H1 (cell line): ENCODE measurements at regions not wholly inside any gene's neighbourhood (a gene's known extent, or its start where the extent isn't known, plus 50 kb on each side); places are given as distances from the start of the nearest gene placed in this dataset.

Experiments
- CTCF ChIA-PET: fragments of 300-600 bp; sonication (Branson Sonifier 250); formaldehyde crosslinking; loops from one replicate; lab custom pipeline; 2021; ENCODE audit not compliant: partially characterized antibody; lab: Charles Lee
- POLR2A ChIA-PET: fragments of 300-600 bp; sonication (Branson Sonifier 250); formaldehyde crosslinking; loops from one replicate; lab custom pipeline; 2021; ENCODE audit warnings: inconsistent platforms; ENCODE audit not compliant: partially characterized antibody; lab: Charles Lee
- DNase-seq, 2 experiments: peaks; one replicate each; pipeline versions ENCODE4 v3.0.0 to v3.0.0-alpha.2; 2010 to 2022; ENCODE audit warnings: low spot score in 2 of 2, low read depth in 1 of 2, mixed read lengths in 1 of 2
- FAIRE-seq: peaks from 2 replicates; lab custom pipeline; 2011; peaks lifted over from hg19 to GRCh38; lab: Jason Lieb, UNC
- H2AFZ ChIP-seq: 2 replicates; pipeline ENCODE4 v1.8.1; 2012; ENCODE audit warnings: low read length, inconsistent platforms
- H2AK5ac ChIP-seq: 2 replicates; pipeline ENCODE4 v1.6.1; 2013; ENCODE audit warnings: low read depth, low read length
- H2BK120ac ChIP-seq: replicated peaks from 2 replicates; pipeline ENCODE3; 2013; ENCODE audit warnings: low read depth, low read length, inconsistent platforms
- H2BK12ac ChIP-seq: 2 replicates; pipeline ENCODE4 v1.6.1; 2013; ENCODE audit warnings: low read depth, low read length
- H2BK15ac ChIP-seq: 2 replicates; pipeline ENCODE4 v1.6.1; 2013; ENCODE audit warnings: low read length
- H2BK20ac ChIP-seq: 2 replicates; pipeline ENCODE4 v1.6.1; 2013; ENCODE audit warnings: low read length
- H2BK5ac ChIP-seq: 2 replicates; pipeline ENCODE4 v1.6.1; 2013; ENCODE audit warnings: low read depth, low read length
- H3K14ac ChIP-seq: 2 replicates; pipeline ENCODE4 v1.6.1; 2013; ENCODE audit warnings: inconsistent platforms; ENCODE audit not compliant: insufficient read length
- H3K18ac ChIP-seq: 2 replicates; pipeline ENCODE4 v1.6.1; 2013; ENCODE audit warnings: low read length; ENCODE audit errors: extremely low read depth
- H3K23ac ChIP-seq: 2 replicates; pipeline ENCODE4 v1.6.1; 2013; ENCODE audit warnings: inconsistent platforms; ENCODE audit not compliant: insufficient read length
- H3K23me2 ChIP-seq: 2 replicates; pipeline ENCODE4 v1.6.1; 2013; ENCODE audit warnings: low read depth, low read length
- H3K27ac ChIP-seq: 2 replicates; pipeline ENCODE4 v1.6.1; 2011; ENCODE audit warnings: low read depth, low read length, inconsistent platforms
- H3K27me3 ChIP-seq, 4 experiments: replicated peaks in 1 of 4; 1 replicate in 1 of 4; 2 replicates in 3 of 4; pipeline versions ENCODE4 v1.6.1 to v1.8.1; 2011 to 2013; ENCODE audit warnings: low read length in 3 of 4, mild to moderate bottlenecking in 3 of 4, inconsistent platforms in 2 of 4, mixed read lengths in 2 of 4, moderate library complexity in 1 of 4; ENCODE audit not compliant: control insufficient read depth in 3 of 4, insufficient read depth in 3 of 4; ENCODE audit errors: extremely low read depth in 1 of 4
- H3K36me3 ChIP-seq, 4 experiments: 2 replicates each; pipeline versions ENCODE4 v1.6.1 to v1.8.1; 2011 to 2013; ENCODE audit warnings: mild to moderate bottlenecking in 4 of 4, low read length in 3 of 4, moderate library complexity in 2 of 4, control low read depth in 1 of 4, inconsistent platforms in 1 of 4; ENCODE audit not compliant: insufficient read depth in 4 of 4, control insufficient read depth in 2 of 4
- H3K4ac ChIP-seq: replicated peaks from 2 replicates; pipeline ENCODE3; 2013; ENCODE audit warnings: low read length, low read depth, mixed read lengths, inconsistent platforms; ENCODE audit not compliant: insufficient read length
- H3K4me1 ChIP-seq, 4 experiments: replicated peaks in 1 of 4; 1 replicate in 1 of 4; 2 replicates in 3 of 4; pipeline versions ENCODE4 v1.6.1 to v1.8.1; 2011 to 2013; ENCODE audit warnings: low read length in 3 of 4, inconsistent platforms in 2 of 4, mixed read lengths in 1 of 4; ENCODE audit not compliant: insufficient read depth in 4 of 4, control insufficient read depth in 3 of 4
- H3K4me2 ChIP-seq, 2 experiments: 2 replicates each; pipeline versions ENCODE4 v1.6.1 to v1.8.1; 2011 to 2013; ENCODE audit warnings: low read depth in 2 of 2, low read length in 2 of 2, control low read depth in 1 of 2, inconsistent platforms in 1 of 2, mild to moderate bottlenecking in 1 of 2; ENCODE audit not compliant: insufficient read depth in 1 of 2
- H3K4me3 ChIP-seq, 4 experiments: fragments of 200-600, 300-600 bp in 1 of 4; sonication (generic), shearing (Covaris generic), sonication (Bioruptor Twin) in 1 of 4; 2 replicates each; pipeline versions ENCODE4 v1.5.1 to v1.8.1; 2011 to 2016; ENCODE audit warnings: low read length in 4 of 4, low read depth in 3 of 4, control low read depth in 2 of 4, inconsistent platforms in 2 of 4, mild to moderate bottlenecking in 2 of 4, mixed read lengths in 1 of 4, moderate library complexity in 1 of 4; ENCODE audit not compliant: insufficient read depth in 2 of 4; ENCODE audit errors: extremely low read depth in 1 of 4
- H3K56ac ChIP-seq: replicated peaks from 2 replicates; pipeline ENCODE3; 2013; ENCODE audit warnings: low read depth, mild to moderate bottlenecking, mixed read lengths, low read length, inconsistent platforms; ENCODE audit not compliant: insufficient read length
- H3K79me1 ChIP-seq: 2 replicates; pipeline ENCODE4 v1.6.1; 2013; ENCODE audit warnings: low read depth, low read length, control low read depth
- H3K79me2 ChIP-seq, 2 experiments: 2 replicates each; pipeline versions ENCODE4 v1.6.1 to v1.8.1; 2012 to 2013; ENCODE audit warnings: low read length in 2 of 2, mild to moderate bottlenecking in 2 of 2, inconsistent platforms in 1 of 2; ENCODE audit not compliant: insufficient read depth in 2 of 2, control insufficient read depth in 1 of 2
- H3K9ac ChIP-seq, 4 experiments: replicated peaks in 1 of 4; 1 replicate in 1 of 4; 2 replicates in 3 of 4; pipeline versions ENCODE4 v1.6.1 to v1.8.1; 2011 to 2013; ENCODE audit warnings: low read depth in 3 of 4, low read length in 3 of 4, control low read depth in 2 of 4, mild to moderate bottlenecking in 2 of 4, moderate library complexity in 2 of 4, inconsistent platforms in 1 of 4; ENCODE audit errors: extremely low read depth in 1 of 4
- H3K9me3 ChIP-seq, 2 experiments: 2 replicates each; pipeline versions ENCODE4 v1.6.1 to v1.8.1; 2012 to 2013; ENCODE audit warnings: mild to moderate bottlenecking in 2 of 2, moderate library complexity in 2 of 2, control low read depth in 1 of 2, inconsistent platforms in 1 of 2, low read depth in 1 of 2, low read length in 1 of 2, mixed read lengths in 1 of 2; ENCODE audit not compliant: insufficient read depth in 2 of 2
- H4K20me1 ChIP-seq, 2 experiments: replicated peaks in 1 of 2; 2 replicates each; pipeline versions ENCODE3 to v1.8.1; 2011 to 2013; ENCODE audit warnings: inconsistent platforms in 2 of 2, low read length in 2 of 2, mild to moderate bottlenecking in 1 of 2; ENCODE audit not compliant: insufficient read depth in 2 of 2, control insufficient read depth in 1 of 2
- H4K5ac ChIP-seq: 2 replicates; pipeline ENCODE4 v1.6.1; 2013; ENCODE audit warnings: low read length, low read depth, mixed read lengths, inconsistent platforms; ENCODE audit not compliant: insufficient read length
- H4K8ac ChIP-seq: 2 replicates; pipeline ENCODE4 v1.8.0; 2013; ENCODE audit warnings: mild to moderate bottlenecking, moderate library complexity, low read length, inconsistent platforms; ENCODE audit not compliant: insufficient read depth; ENCODE audit errors: extremely low read depth
- H4K91ac ChIP-seq: replicated peaks from 2 replicates; pipeline ENCODE3; 2013; ENCODE audit warnings: low read length, mixed read lengths, inconsistent platforms; ENCODE audit not compliant: insufficient read length
- CTCF ChIP-seq, 3 experiments: IDR thresholded peaks; 1 replicate in 2 of 3; 2 replicates in 1 of 3; pipeline versions ENCODE4 v1.5.1 to v1.6.1; 2011; ENCODE audit warnings: low read length in 3 of 3, mild to moderate bottlenecking in 3 of 3, inconsistent platforms in 2 of 3, low read depth in 1 of 3, moderate library complexity in 1 of 3; ENCODE audit not compliant: insufficient read depth in 1 of 3; ENCODE audit errors: control extremely low read depth in 1 of 3
- RAD21 ChIP-seq, 2 experiments: IDR thresholded peaks in 1 of 2; conservative IDR thresholded peaks in 1 of 2; 2 replicates each; pipeline ENCODE4 v1.6.1; 2011; ENCODE audit warnings: low read depth in 2 of 2, low read length in 2 of 2, improper control_type of control experiment in 1 of 2, inconsistent platforms in 1 of 2, mild to moderate bottlenecking in 1 of 2, moderate library complexity in 1 of 2
- SIX5 ChIP-seq: IDR thresholded peaks from 2 replicates; pipeline ENCODE4 v1.6.1; 2011; ENCODE audit warnings: mild to moderate bottlenecking, low read depth, low read length
- WGBS, 2 experiments: shearing (Covaris generic) in 1 of 2; methylation state at CpG; one replicate each; pipeline versions ENCODE4 v1.1.6 to v1.1.7; 2013 to 2015; ENCODE audit warnings: low lambda C conversion rate in 2 of 2, mixed read lengths in 2 of 2, inconsistent platforms in 1 of 2, low coverage in 1 of 2, missing lambda C conversion rate in 1 of 2; ENCODE audit not compliant: insufficient replicate concordance in 2 of 2, insufficient coverage in 1 of 2, insufficient read length in 1 of 2; ENCODE audit errors: extremely low coverage in 1 of 2, missing lambda C conversion rate in 1 of 2; 5-methylcytosine and 5-hydroxymethylcytosine counted together

GRCh38 chr2:220460257-220460985 is 833.0 kb downstream of the SLC4A3 start:
- H2AK5ac ChIP-seq, result no peak overlapping the region
- WGBS, 2 experiments, result 87% methylated on average over 4 of the region's 4 CpGs; no CpG with 5 or more reads in 1 of the 2 experiments
- H2BK120ac ChIP-seq, result no peak overlapping the region
- no peak overlapping the region for H4K5ac ChIP-seq
- H3K23ac ChIP-seq, result no peak overlapping the region
- no peak overlapping the region for H3K56ac ChIP-seq
- H2BK15ac ChIP-seq, result no peak overlapping the region
- H4K20me1 ChIP-seq, result no peaks in the 10 kb centered on the region
- H4K8ac ChIP-seq, result no peak overlapping the region
- H3K27ac ChIP-seq, result no peak overlapping the region
- no peak overlapping the region for H2BK5ac ChIP-seq
- FAIRE-seq, result peak; percentile 60
- H3K14ac ChIP-seq, result no peak overlapping the region
- no peaks in the 10 kb centered on the region for H3K36me3 ChIP-seq
- no peak overlapping the region for H2AFZ ChIP-seq
- H3K4me2 ChIP-seq, result no peak overlapping the region
- no peaks in the 10 kb centered on the region for H3K27me3 ChIP-seq
- ChIA-PET POLR2A (no interaction called here), CTCF (interaction anchor here (0.6 to 1.5 kb wide), 15 partner anchors 9 to 1830 kb away, joined by 3 to 5 read pairs (median 3); no protein-coding TSS in a partner anchor)
- H3K4ac ChIP-seq, result no peak overlapping the region
- H3K4me1 ChIP-seq, result no peaks in the 10 kb centered on the region
- H3K18ac ChIP-seq, result no peak overlapping the region
- TF ChIP-seq CTCF (IDR thresholded peaks at IDR 0.05; ENCODE audit: control extremely low read depth in 1 of 3, insufficient read depth in 1 of 3, low read depth in 1 of 3, low read length in 3 of 3) (peak in 2 of 3 experiments; percentile 30 to 64; a peak in 2 of 4 replicates), RAD21 (IDR thresholded peaks at IDR 0.05 in 1 of 2, conservative IDR thresholded peaks at IDR 0.05 in 1 of 2; ENCODE audit: low read depth in 2 of 2, low read length in 2 of 2) (peak; percentile 41 to 47; a peak in 3 of 4 replicates), SIX5 (no peak)
- no peaks in the 10 kb centered on the region for H3K79me2 ChIP-seq
- H3K79me1 ChIP-seq, result no peaks in the 10 kb centered on the region
- H2BK12ac ChIP-seq, result no peak overlapping the region
- DNase-seq, result no peak
- H4K91ac ChIP-seq, result no peak overlapping the region
- H3K9ac ChIP-seq, result no peak overlapping the region
- H2BK20ac ChIP-seq, result no peak overlapping the region
- H3K23me2 ChIP-seq, result no peaks in the 10 kb centered on the region; the same call in 1 of the 2 replicates
- H3K4me3 ChIP-seq, result no peak overlapping the region
- H3K9me3 ChIP-seq, result no peaks in the 10 kb centered on the region
